ENCODE measurements at regions not wholly inside any gene's neighbourhood (a gene's known extent, or its start where the extent isn't known, plus 50 kb on each side); places are given as distances from the start of the nearest gene placed in this dataset.

DNA sequence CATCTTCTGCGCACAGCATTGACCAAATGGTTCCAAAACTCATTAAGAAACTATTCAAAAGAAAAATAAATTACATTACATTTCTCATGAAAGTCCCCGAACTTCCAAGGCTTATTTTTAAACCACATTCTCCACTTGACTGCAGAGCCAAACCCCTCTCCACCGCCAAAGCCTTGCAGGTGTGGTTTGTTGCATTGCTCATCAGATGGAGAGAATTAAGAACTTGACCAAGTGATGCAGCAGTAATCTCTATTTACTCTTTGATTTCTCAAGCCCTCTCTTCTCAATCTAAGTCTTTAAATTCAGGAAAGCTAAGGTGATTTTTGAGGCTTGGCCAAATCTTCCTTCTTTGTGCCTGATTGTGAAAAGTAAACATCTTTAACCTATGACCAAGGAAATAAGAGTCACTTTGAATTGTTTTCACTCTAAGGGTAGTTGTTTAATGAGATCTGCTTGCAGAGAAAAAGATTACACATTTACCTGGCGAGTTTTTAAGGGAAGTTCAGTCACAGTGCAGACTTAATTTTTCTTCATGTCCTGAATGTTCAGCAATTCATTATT, 290.5 kb upstream of the ITGA1 start:
- no peak for DNase-seq (ENCODE audit: low read depth, low spot score)

DNA sequence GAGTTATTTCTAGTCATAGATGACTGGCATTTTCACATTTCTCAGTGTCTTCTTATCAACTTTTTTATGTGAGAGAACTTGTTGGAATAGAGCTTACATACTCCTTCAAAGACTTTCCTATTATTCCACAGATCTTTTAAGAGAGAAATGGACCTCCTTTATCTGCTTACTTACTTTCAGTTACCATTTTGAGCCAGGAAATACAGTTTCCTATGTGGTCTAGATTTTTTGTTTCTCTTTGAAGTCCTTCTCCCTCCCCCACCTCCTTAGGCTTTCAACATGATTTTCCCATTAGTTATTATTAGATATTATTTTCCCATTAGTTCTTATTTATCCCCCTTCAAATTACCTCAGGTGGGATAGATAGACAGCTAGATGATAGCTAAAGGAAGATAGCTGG, 289.1 kb upstream of the ITGA1 start:
- DNase-seq (ENCODE audit: low read depth, low spot score): no peak

DNA sequence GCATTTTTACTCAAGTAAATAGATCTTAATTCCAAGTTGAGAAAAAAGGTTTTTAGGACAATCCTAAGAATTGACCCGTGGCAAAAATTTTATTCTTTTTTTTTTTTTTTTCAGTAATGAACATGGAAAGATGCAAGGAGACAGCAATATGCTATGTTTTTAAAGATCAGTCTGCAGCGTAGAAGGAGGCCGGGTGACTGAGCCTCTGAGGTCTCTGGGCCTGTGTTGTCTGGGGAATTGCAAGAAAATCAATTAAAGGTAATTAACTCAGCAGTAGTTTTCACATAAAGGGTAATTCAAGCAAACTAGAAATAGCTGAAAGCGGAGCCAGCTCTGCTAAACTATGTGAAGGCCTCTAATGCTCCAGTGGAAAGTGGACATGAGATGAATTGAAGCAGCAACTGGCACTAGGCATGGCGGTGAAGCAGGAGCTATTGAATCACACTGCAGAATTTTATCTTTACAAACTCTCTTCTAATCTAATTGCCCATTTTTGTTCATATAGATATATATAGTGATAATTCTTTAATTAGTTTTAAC, 285.2 kb upstream of the ITGA1 start:
- no peak for DNase-seq (ENCODE audit: low read depth, low spot score)

DNA sequence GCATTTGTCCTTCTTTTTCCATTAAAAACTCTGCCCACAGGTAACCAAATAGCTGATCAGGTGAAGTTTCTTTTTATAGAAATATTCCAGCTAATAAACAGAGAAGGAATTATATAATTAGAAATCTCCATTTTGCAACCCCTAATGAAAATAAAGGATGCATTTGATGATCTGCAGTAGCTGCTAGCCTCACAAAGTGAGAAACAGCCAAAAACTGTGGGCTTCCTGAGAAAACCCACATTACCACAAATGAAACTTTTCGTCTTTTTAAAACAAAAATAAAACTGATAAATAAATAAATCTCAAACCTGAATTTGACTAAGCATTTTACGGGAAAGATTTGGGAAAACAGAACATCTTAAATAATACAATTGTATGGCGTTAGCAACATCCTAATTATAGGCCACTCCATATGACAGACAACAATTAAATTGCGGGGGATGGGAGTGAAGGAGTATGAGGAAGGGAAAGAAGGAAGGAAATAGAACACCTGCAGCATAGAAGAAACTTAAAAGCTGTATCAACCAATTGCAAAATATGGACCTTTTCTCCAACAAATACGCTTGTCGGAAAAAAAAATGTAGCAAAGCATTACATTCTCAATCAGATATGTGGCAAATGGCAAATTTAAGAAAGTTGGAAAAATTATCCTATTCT, 283.0 kb upstream of the ITGA1 start:
- DNase-seq (ENCODE audit: low read depth, low spot score): no peak

DNA sequence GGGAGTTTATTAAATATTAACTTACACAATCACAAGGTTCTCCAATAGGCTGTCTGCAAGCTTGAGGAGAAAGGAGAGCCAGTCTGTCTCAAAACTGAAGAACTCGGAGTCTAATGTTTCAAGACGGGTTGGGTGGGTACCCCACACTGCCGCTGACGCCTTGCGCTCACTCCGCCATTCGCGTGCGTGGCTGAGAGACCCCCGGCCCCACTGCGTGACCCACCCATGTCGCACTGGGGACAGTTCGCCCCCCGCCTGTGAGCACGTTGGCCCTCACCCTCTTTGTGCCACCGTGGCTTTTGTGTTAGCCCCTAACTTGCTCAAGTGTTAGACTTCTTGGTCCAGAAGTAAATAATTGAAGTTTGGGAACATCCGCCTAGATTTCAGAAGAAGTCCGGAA, 270.0 kb upstream of the ITGA1 start:
- no peak for DNase-seq (ENCODE audit: low read depth, low spot score)

DNA sequence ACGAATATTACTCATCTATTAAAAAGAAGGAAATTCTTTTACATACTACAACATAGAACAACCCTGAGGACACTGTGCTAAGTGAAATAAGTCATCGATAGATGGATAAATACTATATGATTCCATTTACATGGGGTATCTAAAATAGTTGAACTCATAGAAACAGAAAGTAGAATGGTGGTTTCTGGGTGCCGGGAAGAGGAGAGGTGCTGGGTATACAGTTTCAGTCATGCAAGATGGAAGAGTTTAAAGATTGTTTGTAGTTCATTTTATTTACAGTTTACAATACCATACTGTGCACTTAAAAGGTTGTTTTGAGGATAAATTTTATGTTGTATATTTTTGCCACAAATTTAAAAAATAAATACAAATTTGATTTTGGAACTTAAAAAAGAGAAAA, 267.5 kb upstream of the ITGA1 start:
- no peak for DNase-seq (ENCODE audit: low read depth, low spot score)

DNA sequence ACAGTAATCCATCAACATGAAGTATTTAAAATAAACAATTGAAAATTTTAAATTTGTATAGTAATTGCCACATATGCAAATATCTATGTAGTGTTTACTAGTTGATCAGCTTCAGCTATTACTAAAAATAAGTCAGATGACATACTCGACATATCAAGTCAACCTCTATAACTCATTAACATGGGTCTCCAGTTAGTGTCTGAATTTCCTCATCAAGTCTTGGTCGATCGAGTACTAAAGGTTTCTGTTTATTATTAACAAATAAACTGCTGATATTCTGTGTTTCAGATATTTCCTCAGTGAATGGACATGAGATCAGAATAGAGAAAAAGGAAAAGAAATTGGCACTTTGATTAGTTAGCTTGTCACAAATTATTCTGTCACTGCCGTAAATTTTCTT, 266.5 kb upstream of the ITGA1 start:
- no peak for DNase-seq (ENCODE audit: low read depth, low spot score)

DNA sequence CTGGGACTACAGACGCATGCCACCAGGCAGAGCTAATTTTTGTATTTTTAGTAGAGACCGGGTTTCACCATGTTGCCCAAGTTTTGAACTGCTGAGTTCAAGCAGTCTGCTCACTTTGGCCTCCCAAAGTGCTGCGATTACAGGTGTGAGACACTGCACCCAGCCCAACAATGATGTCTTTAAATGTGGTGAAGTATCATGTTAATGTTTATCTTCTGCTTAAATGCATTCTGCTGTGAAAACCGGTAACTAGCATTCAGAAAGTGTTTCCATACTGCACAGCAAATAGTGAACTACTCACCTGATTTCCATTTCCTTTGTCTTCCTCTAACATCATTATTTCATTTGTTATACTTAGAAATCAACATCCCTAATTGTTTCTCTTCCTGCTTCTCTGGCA, 264.0 kb upstream of the ITGA1 start:
- DNase-seq (ENCODE audit: low read depth, low spot score): no peak

DNA sequence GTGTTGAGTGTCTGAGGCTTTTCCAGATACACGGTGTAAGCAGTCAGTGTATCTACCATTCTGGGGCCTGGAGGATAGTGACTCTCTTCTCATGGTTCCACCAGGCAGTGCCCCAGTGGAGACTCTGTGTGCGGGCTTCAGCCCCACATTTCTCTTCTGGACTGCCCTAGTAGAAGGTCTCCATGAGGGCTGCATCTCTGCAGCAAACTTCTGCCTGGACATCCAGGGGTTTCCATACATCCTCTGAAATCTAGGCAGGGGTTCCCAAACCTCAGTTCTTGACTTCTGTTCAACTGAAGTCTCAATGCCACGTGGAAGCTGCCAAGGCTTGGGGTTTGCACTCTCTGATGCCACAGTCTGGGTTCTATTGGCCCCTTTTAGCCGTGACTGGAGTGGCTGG, 256.6 kb upstream of the ITGA1 start:
- DNase-seq (ENCODE audit: low read depth, low spot score): no peak

DNA sequence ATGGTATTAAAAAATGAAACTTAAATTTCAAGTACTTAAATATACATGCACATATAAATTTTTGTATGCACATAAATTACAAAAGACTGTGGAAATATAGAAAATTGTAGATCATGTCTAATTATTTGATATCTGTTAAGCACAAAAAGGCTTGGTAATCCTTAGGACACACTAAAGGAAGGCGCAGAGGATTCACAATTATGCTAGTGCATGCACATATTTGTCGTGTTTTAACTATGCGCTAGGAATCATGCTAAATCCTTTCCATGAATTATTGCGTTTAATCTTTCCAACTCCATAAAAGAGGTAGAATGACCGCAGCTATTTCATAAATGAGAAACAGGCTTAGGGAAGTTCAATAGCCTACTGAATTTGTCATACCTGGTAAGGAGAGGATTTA, 244.1 kb upstream of the ITGA1 start:
- no peak for DNase-seq (ENCODE audit: low read depth, low spot score)

DNA sequence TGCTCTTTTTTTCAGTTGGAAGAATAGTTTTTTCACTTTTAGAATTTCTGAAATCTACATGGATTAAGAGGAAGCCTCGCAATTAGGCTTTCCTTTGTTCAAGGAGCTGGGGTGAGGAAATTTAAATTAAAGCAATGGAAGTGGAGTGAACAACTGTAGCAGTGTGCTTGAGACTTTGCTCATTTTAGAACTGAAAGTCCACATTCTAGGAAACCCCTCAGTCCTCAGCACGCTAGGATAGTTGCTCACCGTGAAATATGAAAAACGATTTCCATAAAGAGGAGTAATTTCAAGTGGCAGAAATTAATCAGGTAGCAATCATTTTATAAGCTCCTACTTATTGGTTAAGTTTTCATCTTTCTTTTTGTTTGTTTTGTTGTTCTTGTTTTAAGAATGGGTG, 243.0 kb upstream of the ITGA1 start:
- no peak for DNase-seq (ENCODE audit: low read depth, low spot score)

DNA sequence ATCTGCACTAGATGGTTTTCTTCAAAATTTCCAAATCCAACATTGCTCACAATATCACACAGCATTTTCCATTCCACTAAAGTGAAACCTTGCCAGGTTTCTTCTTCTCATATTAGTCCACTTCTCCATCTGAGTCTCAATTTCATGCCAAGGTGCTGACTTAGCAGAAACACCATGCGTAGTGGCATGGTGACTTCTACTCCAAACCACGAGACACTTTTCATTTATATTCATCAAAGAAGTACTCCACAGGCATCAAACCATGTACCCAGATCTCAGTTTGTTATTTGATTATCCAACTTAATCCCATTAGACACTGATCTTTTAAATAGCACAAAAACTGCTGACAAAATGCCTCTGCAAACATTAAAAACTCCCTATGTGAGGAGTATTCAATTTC, 233.4 kb upstream of the ITGA1 start:
- DNase-seq (ENCODE audit: low read depth, low spot score): no peak

DNA sequence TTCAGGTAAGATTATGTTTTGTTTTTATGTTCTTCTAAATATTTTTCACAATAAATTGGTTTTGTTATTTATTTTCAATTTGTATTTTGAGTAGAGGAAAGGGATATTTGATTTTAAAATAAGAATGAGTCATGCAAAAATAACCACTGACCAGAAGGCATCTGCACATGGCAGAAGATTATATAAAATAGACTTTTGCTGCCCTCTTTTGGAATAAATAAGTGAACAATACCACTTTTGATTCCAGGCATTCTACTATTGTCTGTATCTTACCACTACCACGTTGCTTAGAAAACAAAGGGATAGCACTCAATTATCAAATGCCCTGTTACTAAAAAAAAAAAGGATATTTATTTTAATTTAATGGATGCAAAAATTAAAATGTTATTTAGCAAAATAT, 227.3 kb upstream of the ITGA1 start:
- DNase-seq (ENCODE audit: low read depth, low spot score): no peak

DNA sequence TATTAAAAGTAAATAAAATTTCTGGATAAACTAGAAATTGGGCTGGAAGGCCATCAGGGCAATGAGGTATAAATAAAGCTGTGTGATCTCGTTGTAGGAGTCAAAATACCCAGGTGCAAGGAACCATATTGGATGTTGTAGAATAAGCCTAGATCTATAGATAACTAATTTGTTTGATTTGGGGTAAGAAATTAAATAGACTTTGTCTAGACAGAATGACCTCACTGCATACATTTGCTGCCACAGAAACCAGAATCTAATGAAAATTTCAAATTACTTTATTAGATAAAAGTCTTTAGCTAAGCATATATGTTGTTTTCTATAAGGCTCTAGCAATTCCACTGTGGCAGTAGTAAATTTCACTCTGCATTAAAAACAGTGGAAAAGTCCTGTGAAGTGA, 225.2 kb upstream of the ITGA1 start:
- DNase-seq (ENCODE audit: low read depth, low spot score): no peak

DNA sequence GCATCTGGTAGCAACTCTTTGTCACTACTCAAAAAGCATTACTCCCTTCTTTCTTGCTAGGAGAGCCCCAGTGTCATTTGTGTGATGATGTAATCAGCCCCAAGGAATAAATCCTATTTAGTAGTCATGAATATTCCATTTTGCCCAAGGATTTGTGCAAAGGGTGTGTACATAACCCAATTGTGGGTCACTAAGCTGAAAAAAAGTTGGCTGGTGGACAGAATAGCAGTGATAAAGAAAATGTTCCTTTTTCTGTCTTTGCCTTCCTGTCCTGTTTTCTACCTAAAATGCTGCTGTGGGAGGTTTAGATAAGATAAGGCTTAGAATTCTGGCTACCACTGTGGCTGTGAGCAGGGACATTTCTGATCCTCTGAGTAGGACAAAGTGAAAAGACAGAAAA, 223.1 kb upstream of the ITGA1 start:
- no peak for DNase-seq (ENCODE audit: low read depth, low spot score)

DNA sequence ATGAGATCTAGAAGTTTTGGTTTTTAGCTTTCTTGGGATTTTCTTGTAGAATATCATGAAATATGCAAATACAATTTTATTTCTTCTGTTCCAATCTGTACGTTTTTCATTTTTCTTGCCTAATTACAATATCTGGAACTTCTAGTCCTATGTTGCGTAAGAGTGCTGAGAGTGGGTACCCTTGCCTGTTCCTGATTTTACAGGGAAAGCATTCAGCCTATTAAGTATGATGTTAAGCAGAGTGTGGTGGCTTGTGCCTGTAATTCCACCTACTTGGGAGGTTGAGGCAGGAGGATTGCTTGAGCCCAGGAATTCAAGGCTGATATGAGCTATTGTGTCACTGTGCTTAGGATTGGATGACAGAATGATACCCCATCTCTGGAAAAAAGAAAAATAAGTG, 210.2 kb upstream of the ITGA1 start:
- no peak for DNase-seq (ENCODE audit: low read depth, low spot score)

DNA sequence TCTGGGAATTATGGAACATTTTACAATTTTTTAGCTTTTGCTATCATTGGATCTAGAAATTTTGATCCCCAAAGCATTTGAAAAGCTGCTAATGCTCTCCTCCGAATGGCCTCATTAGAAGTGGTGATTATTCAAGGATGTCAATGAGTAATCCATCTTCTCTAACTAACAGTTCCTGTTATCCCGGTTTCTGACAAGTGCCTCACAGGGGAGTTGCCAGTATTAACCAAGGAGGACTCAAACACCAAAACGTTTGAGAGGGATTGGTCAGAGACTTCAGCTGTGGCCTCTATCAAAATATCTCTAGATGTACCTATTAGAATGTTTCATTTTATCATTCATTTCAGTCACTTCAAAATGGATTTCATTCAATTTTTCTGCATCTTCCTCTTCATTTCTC, 208.3 kb upstream of the ITGA1 start:
- DNase-seq (ENCODE audit: low read depth, low spot score): no peak

DNA sequence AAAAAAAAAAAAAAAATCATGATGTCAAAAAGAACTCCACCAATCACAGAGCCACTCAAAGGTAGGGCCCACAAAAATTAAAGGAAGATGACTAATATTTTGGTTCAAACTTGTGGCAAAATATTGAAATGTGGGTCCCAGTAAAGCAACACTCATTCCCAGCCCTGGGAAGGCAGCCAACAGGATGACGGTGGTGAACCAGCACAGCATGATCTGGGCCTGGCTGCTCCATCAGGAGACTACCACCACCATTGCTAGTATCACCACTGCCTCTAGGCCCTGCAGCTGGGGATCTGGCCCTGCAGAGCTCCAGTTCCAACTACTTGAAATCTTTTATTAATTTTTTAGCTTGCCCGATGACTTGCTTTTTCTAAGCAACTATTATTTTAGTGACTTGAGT, 206.8 kb upstream of the ITGA1 start:
- no peak for DNase-seq (ENCODE audit: low read depth, low spot score)

DNA sequence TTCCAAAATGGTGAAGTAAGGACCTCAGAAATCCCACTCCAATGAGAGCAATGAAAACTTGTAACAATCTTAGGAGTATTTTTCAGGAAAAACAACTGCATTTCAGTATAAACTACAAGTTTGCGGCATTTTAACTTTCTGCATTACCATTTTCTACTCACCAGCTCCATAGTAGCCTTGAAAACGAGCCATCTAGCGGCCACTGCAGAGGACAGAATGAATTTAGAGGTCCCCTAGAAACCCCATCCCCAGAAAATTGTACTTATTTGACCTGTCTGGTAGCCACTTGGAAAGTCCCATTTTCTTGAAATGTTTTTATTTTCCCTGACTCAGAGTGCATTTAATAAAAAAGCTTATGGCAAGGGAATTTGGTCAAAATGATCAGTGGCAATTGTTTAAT, 205.4 kb upstream of the ITGA1 start:
- no peak for DNase-seq (ENCODE audit: low read depth, low spot score)

DNA sequence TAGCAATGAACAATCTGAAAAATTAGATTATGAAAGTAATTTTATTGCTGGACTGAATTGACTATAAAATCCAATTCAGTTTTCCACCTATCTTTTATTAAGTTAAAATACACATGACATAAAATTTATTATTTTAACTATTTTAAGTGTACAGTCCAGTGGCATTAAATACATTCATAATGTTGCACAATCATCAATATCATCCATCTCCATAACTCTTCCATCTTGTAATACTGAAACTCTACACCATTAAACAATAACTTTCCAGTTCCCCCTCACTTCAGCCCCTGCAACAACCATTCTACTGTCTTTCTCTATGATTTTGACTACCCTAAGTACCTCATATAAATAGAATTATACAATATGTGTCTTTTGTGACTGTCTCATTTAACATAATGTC, 200.6 kb upstream of the ITGA1 start:
- no peak for DNase-seq (ENCODE audit: low read depth, low spot score)

DNA sequence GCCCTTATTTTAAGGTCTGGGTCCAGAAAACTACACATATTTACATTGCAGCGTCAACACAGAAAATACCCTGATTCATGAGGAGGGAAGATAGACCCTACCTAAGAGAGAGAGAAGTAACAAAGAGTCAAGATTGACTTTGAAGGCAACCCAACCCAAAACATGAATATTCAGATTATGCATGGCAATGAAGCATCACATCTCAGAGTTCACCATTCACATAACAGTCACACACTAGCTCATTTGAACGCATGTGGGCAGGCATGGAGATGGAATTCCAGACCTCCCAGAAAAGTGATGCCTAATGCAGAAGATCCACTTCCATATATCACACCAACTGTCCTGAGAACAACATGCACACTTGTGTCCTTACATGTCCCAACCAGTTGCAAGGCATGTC, 190.1 kb upstream of the ITGA1 start:
- DNase-seq (ENCODE audit: low read depth, low spot score): no peak

DNA sequence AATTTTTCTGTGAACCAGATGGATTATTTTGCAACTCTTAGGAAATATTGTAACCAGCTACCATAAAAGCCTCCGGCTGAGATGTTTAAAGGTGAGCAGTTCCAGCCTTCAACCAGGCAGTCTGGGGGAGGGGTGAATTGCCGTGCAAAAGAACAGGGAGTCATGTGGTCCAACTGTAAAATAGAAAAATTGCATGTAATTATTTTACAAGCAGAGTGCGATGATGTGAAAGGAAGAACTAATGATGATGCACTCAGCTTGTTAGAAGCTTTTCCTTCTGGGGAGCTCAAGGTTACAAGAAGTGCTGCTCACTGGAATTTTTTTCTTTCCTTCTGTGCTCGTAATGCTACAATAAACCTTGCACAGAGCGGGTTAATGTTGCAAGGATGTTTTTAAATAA, 188.7 kb upstream of the ITGA1 start:
- no peak for DNase-seq (ENCODE audit: low read depth, low spot score)

DNA sequence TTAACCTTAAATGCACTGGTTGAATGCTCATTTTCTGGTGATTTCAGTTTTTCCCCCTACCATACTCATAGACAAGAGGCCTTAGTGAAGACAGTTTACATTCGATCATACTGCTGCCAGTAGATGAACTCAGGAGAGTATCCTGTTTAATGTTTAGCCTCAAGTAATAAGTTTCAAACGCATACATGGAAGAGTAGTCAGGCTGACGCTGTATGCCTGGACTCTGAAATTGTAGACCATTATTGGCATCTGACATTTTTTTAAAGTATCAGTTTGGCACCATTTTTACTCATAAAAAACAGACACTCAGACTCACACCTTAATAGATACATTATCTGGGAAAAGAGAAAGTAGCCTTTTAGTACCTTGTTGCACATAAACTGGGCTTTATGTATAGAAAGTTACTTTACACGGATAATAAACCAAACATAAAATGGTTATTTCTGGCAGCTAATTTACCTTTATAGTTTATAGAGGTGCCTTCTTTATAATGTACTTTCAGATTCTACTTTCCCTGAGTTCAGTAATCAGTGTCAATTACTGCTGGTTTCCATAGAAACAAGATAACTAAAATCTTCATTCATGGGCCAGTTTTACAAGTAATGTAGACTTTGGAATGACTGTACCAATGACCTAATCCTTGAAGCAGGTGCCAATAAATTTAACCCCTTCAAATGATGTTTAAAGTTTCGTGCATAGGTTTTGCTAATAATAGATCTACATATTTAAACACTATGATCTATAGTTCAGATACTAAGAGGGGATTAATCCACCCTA, 183.8 kb upstream of the ITGA1 start:
- DNase-seq (ENCODE audit: low read depth, low spot score): no peak

Measured in iPS DF 19.7 (cell line).